Keratinocyte (primary cell): ENCODE measurements at regions not wholly inside any gene's neighbourhood (a gene's known extent, or its start where the extent isn't known, plus 50 kb on each side); places are given as distances from the start of the nearest gene placed in this dataset.

Experiments used
- DNase-seq: peaks from one replicate; pipeline ENCODE4 v3.0.0-alpha.2; 2011; ENCODE audit warnings: low read depth, missing footprints, low spot score
- FAIRE-seq: peaks from 2 replicates; lab custom pipeline; 2011; peaks lifted over from hg19 to GRCh38; lab: Jason Lieb, UNC
- H2AFZ ChIP-seq: 2 replicates; pipeline ENCODE4 v1.6.0; 2012; ENCODE audit warnings: low read length, control low read depth, inconsistent platforms; ENCODE audit not compliant: control insufficient read depth
- H3K27ac ChIP-seq: 2 replicates; pipeline ENCODE4 v1.5.1; 2011; ENCODE audit warnings: low read length; ENCODE audit not compliant: control insufficient read depth, insufficient read depth
- H3K27me3 ChIP-seq: 3 replicates; pipeline ENCODE4 v1.6.0; 2011; ENCODE audit warnings: low read length; ENCODE audit not compliant: control insufficient read depth, insufficient read depth; ENCODE audit errors: extremely low read depth
- H3K36me3 ChIP-seq, 2 experiments: 2 replicates in 1 of 2; 3 replicates in 1 of 2; pipeline ENCODE4 v1.5.1; 2011; ENCODE audit warnings: low read length in 2 of 2, mild to moderate bottlenecking in 1 of 2; ENCODE audit not compliant: control insufficient read depth in 2 of 2, insufficient read depth in 2 of 2; ENCODE audit errors: extremely low read depth in 1 of 2
- H3K4me1 ChIP-seq: 3 replicates; pipeline ENCODE4 v1.5.1; 2011; ENCODE audit warnings: low read length; ENCODE audit not compliant: control insufficient read depth, insufficient read depth; ENCODE audit errors: extremely low read depth
- H3K4me2 ChIP-seq: 3 replicates; pipeline ENCODE4 v1.6.0; 2011; ENCODE audit warnings: low read depth, low read length; ENCODE audit not compliant: control insufficient read depth, insufficient read depth; ENCODE audit errors: extremely low read depth
- H3K4me3 ChIP-seq, 3 experiments: fragments of 200-600 bp in 1 of 3; sonication (generic) in 1 of 3; 2 replicates in 2 of 3; 3 replicates in 1 of 3; pipeline ENCODE4 v1.5.1; 2011 to 2016; ENCODE audit warnings: low read length in 3 of 3, mild to moderate bottlenecking in 3 of 3, control low read depth in 2 of 3, inconsistent platforms in 1 of 3, low read depth in 1 of 3, mixed read lengths in 1 of 3, mixed run types in 1 of 3, moderate library complexity in 1 of 3; ENCODE audit not compliant: control insufficient read depth in 2 of 3, insufficient read depth in 2 of 3; ENCODE audit errors: extremely low read depth in 1 of 3
- H3K79me2 ChIP-seq: 2 replicates; pipeline ENCODE4 v1.6.0; 2012; ENCODE audit warnings: low read length; ENCODE audit not compliant: control insufficient read depth, insufficient read depth
- H3K9ac ChIP-seq: 3 replicates; pipeline ENCODE4 v1.6.0; 2011; ENCODE audit warnings: low read length; ENCODE audit not compliant: control insufficient read depth, insufficient read depth; ENCODE audit errors: extremely low read depth
- H3K9me1 ChIP-seq: 3 replicates; pipeline ENCODE4 v1.6.0; 2011; ENCODE audit warnings: low read length; ENCODE audit not compliant: control insufficient read depth, insufficient read depth; ENCODE audit errors: extremely low read depth
- H3K9me3 ChIP-seq: 2 replicates; pipeline ENCODE4 v1.5.1; 2012; ENCODE audit warnings: low read depth, low read length; ENCODE audit not compliant: control insufficient read depth
- H4K20me1 ChIP-seq: 3 replicates; pipeline ENCODE4 v1.6.0; 2011; ENCODE audit warnings: low read length; ENCODE audit not compliant: control insufficient read depth, insufficient read depth; ENCODE audit errors: extremely low read depth
- CTCF ChIP-seq, 3 experiments: IDR thresholded peaks in 1 of 3; conservative IDR thresholded peaks in 1 of 3; optimal IDR thresholded peaks in 1 of 3; 2 replicates in 2 of 3; 3 replicates in 1 of 3; pipeline versions ENCODE3 to v1.5.1; 2011; ENCODE audit warnings: low read length in 3 of 3, mild to moderate bottlenecking in 3 of 3, moderate library complexity in 2 of 3, control low read depth in 1 of 3, inconsistent platforms in 1 of 3; ENCODE audit not compliant: insufficient read depth in 2 of 3; ENCODE audit errors: extremely low read depth in 1 of 3
- EZH2 ChIP-seq: IDR thresholded peaks from one replicate; pipeline ENCODE4 v1.6.1; 2012; ENCODE audit warnings: inconsistent platforms, mild to moderate bottlenecking, low read length, moderate library complexity
- dilution Hi-C: fragments of 300-500 bp; cut with MboI; formaldehyde crosslinking; loops from one replicate; pipeline ENCODE4 v1.7.0; 2020; ENCODE audit warnings: low sequenced_read_pairs; ENCODE audit not compliant: extremely low pct_ligation_motif_present

DNA sequence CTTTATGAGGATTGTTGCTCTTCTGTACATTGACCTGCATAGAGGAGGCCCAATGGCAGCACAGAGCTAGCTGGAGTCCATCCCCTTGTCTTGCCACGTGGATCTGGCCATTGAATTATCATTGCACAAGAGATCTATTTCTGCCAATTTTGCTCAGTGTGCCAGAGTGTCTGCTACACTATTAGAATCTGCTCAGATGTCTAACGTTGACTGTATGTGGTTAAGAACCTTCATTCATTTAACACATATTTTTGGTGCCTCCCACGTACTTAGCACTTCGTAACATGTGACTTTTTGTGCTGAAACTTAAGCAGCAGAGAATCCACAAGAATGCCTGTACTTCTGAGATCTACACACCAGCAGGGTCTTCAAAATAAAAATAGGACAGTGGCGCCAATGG, 166.0 kb upstream of the VASH1 start:
- H3K9me1 ChIP-seq = no peaks in the 10 kb centered on the region
- FAIRE-seq = no peak
- no peaks in the 10 kb centered on the region for H3K36me3 ChIP-seq
- H2AFZ ChIP-seq = no peak overlapping the region
- H3K27ac ChIP-seq = no peak overlapping the region
- H3K9me3 ChIP-seq = no peaks in the 10 kb centered on the region
- H3K4me2 ChIP-seq = no peak overlapping the region
- no peak overlapping the region for H3K4me3 ChIP-seq
- peaks cover 12% of the 10 kb centered on the region for H3K27me3 ChIP-seq
- H3K79me2 ChIP-seq = no peaks in the 10 kb centered on the region
- no peaks in the 10 kb centered on the region for H3K4me1 ChIP-seq
- no peak for DNase-seq
- no peaks in the 10 kb centered on the region for H4K20me1 ChIP-seq
- H3K9ac ChIP-seq = no peak overlapping the region
- TF ChIP-seq EZH2 = no peak
- no peak for TF ChIP-seq CTCF (optimal IDR thresholded peaks at IDR 0.05 in 1 of 3, IDR thresholded peaks at IDR 0.05 in 1 of 3, conservative IDR thresholded peaks at IDR 0.05 in 1 of 3; ENCODE audit: extremely low read depth in 1 of 3, insufficient read depth in 2 of 3, low read length in 3 of 3)
- dilution Hi-C loops = no loop called here

DNA sequence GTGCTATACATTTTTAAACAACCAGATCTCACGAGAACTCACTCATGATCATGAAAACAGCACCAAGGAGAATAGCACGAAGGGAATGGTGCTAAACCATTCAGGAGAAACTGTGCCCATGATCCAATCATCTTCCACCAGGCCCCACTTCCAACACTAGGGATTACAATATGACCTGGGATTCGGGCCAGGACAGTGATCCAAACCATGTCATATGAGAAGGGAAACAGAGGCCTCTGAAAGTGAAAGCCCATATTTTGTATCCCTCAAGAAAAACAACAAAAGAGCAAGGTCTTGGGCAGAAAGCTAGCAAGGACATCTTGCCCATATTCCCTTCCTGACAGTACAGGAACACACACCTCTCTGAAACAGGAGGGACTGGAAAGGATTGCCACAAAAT, 163.9 kb upstream of the VASH1 start:
- no peak for DNase-seq
- Histone ChIP-seq H3K4me3 (no peak overlapping the region), H3K36me3 (no peaks in the 10 kb centered on the region), H2AFZ (no peak overlapping the region), H3K4me2 (no peak overlapping the region), H3K9me1 (no peaks in the 10 kb centered on the region), H3K9me3 (no peaks in the 10 kb centered on the region), H4K20me1 (no peaks in the 10 kb centered on the region), H3K27me3 (peaks cover 12% of the 10 kb centered on the region), H3K4me1 (no peaks in the 10 kb centered on the region), H3K79me2 (no peaks in the 10 kb centered on the region), H3K9ac (no peak overlapping the region), H3K27ac (no peak overlapping the region)
- TF ChIP-seq EZH2 (no peak), CTCF (optimal IDR thresholded peaks at IDR 0.05 in 1 of 3, IDR thresholded peaks at IDR 0.05 in 1 of 3, conservative IDR thresholded peaks at IDR 0.05 in 1 of 3; ENCODE audit: extremely low read depth in 1 of 3, insufficient read depth in 2 of 3, low read length in 3 of 3) (no peak)
- FAIRE-seq = no peak
- dilution Hi-C loops = no loop called here
